Middle frontal gyrus (tissue), 1 donor: ENCODE measurements at regions not wholly inside any gene's neighbourhood (a gene's known extent, or its start where the extent isn't known, plus 50 kb on each side); places are given as distances from the start of the nearest gene placed in this dataset.
"Not testable (repeated sequence)": the region's sequence is repeated elsewhere in the genome, so short reads cannot be mapped to it uniquely, and the experiment has no call there.

Source experiments
- DNase-seq: peaks from one replicate; pipeline ENCODE4 v3.0.0-alpha.2; 2015; ENCODE audit warnings: low spot score; ENCODE audit errors: extremely low spot score

- DNase-seq: no peak
Measured at GRCh38 chr13:48843630-48844380, 131.9 kb upstream of the FNDC3A start.

DNA sequence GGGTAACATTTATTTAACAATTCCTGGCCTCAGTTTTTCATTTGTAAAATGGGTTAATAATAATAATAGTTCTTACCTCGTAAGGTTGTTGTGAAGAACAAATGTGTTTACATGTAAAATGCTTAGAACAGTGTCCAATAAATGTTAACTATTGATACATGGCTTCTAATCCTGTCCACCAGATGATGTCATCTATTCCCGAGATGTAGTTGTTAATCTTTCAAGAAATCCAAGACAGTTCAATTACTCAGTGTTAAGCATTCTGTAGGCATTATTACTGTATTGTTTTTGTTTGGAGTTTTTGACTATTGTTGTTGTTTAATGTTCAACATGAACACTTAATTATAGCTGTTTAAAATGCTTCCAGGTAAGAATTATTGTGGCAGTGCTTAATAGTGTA, 131.0 kb upstream of the FNDC3A start:
- DNase-seq: no peak

DNA sequence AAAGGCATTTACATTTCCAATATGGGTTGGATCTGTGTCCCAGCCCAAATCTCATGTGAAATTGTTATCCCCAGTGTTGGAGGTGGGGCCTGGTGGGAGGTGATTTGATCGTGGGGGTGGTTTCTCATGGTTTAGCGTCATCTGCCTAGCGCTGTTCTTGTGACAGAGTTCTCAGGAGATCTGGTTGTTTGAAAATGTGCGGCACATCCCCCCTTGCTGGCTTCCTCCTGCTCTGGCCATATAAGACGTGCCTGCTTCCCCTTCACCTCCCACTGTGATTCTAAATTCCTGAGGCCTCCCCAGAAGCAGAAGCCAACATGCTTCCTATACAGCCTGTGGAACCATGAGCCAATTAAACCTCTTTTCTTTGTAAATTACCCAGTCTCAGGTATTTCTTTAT, 126.2 kb upstream of the FNDC3A start:
- no peak for DNase-seq

DNA sequence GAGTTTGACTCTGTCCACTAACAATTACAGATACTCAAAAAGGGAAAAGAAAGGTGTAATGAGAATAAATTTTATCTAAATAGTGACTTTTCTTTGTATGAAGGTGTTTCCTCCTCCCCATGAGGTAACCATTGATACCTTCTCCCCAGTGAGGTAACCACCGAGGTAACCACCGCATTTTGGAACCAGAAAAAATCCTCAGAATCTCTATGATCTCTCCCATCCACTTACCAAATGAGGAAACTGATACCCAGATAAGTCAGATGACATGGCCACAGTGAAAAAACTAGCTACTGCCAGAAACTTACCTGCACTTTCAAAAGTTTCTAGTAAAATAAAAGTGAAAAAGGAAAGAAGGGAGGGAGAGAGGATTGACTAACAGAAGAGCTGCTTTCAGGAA, 124.0 kb upstream of the FNDC3A start:
- DNase-seq: no peak

GRCh38 chr13:48852911-48853727, 122.6 kb upstream of the FNDC3A start:
- no peak for DNase-seq

DNA sequence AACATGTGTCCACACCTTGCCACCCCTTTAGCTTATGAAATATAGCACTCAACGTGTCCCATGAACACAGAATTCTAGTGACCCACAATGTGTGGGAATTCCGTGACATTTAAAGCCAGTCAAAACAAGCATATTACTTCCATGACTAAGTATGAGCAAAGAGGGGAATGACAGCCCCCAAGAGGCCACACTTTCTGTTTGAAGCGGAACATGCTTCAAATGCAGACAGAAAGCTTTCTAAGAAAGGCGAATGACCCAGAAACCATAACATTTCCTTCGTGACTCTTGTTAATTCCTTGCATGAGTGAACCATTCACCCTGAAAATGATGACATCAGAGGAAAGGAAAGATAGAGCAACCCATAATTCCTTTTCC, 122.0 kb upstream of the FNDC3A start:
- no peak for DNase-seq

GRCh38 chr13:48857576-48857975, 118.1 kb upstream of the FNDC3A start:
- no peak for DNase-seq

DNA sequence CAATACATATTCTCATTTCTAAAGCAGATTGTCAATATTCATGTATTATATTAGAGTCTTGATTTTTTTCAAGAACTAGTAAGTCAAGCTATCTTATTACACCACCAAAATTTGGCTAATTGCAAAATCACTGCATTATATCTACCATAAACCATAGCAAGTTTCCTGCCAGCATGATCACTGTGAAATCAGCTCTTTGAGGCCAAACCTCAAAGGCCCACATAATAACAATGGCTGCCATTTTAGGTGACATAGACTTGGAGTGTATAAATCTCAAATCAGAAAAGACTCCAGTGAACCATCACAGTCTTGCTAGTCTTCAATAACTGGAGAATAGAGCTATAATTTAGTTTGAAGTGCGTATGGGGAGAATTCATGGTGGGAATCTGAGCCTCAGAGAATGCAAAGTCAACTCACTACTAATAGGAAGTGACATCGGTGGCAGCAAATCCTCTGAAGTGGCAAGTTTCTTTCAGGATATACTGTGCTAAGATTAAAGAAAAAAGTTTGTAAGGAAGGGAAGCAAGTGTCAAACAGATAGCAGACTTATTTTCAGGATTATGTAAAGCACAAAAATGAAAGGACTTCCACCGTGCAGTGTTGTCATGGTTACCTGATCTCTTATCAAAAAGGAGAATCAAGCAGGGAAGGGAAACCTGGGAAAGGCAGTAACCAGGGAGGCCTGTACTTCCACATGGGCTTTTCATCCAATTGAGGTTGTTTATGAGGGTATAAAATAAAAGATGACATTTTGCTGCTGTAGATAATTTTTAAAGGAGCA, 117.4 kb upstream of the FNDC3A start:
- DNase-seq: no peak

- no peak for DNase-seq
Measured at GRCh38 chr13:48859272-48860105, 116.2 kb upstream of the FNDC3A start.

- DNase-seq: no peak
Measured at GRCh38 chr13:48860364-48860763, 115.3 kb upstream of the FNDC3A start.

- no peak for DNase-seq
Measured at GRCh38 chr13:48862572-48862971, 113.1 kb upstream of the FNDC3A start.

DNA sequence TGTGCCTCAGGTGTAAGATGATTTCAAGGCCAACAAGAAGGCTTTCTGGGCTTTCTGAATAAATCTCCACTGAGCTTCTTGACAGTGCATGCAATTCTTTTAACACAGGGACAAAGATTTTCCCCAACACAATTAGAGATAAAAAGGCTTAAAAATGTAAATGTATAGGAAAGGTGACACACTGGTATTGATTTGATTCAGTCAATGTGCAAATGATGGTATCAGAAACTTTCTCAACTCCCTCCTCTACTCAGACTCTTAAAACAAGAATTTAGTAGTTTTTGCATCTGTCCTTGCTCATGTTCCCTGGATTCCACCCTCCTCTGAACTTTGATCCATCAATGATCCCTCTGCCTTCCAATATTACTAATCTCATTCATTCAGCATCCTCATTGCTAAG, 111.6 kb upstream of the FNDC3A start:
- no peak for DNase-seq

DNA sequence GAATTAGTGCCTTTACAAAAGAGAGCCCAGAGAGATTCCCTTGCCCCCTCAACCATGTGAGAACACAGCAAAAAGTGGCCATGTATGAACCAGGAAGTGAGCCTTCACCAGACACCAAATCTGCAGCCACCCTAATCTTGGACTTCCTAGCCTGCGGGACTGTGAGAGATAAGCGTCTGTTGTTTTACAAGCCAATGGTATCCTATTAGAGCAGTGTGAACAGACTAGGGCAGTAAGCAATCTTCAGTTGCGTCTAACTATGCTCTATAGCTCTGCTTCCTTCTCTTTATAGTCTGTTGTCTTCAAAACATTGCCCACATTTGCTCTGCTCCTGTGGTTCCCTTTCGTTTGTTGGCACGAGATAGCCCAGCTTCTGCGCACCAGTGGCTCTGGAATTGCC, 109.5 kb upstream of the FNDC3A start:
- DNase-seq: no peak

DNA sequence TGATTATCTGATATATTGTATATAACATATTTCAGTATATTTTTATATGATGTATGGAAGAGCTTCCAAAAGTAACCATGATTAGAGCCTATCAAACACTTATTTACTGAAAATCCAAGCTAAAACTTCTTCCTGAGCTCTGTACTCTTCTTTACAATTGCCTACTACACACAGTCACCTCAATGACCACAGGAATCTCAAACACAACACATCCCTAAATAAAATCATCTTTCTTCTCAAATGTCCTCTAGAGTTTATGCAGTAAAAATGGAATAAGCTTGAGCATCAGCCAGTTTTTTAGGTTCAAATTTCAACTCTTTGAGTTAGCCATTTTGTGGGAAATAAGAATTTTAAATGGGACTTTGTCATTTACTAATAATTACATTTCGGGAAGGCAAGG, 102.6 kb upstream of the FNDC3A start:
- DNase-seq: no peak

- no peak for DNase-seq
Measured at GRCh38 chr13:48873587-48873986, 102.1 kb upstream of the FNDC3A start.

DNA sequence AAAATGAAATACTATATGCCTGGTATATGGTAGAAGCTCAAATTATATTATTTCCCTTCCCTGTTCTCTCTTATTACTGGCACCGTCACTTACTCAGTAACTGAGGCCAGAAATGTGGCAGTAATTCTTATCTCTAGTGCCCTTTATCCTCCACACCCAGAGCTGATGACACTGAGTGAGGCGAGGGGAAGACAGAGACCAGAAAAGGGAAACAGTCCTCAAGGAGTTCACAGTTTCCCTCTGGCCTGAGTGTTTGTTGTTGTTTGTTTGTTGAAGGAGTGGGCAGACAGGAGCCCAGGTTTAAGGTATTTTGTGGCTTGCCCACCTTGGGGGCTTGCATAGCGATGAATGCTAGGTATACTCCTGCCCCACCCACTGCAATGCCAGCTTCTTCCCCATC, 101.5 kb upstream of the FNDC3A start:
- no peak for DNase-seq

DNA sequence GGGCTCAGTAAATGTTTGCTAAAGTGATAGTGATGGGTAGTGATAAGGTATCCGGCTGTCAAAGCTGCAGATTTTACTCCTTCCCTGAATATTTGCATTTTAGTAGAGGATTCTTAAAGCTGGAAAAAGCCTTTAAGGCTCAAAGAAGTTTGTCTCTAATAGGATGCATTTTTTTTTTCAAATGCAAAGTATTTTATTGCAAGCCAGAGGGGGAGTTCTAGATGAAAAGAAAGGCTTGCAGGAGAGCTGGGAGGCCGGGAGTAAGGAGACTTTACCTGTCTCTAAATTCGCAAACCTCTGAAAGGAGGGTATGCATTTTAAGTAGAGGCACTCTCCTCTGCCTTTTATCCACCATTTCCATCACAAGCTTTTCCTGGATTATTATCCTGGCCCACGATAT, 100.7 kb upstream of the FNDC3A start:
- DNase-seq: no peak

DNA sequence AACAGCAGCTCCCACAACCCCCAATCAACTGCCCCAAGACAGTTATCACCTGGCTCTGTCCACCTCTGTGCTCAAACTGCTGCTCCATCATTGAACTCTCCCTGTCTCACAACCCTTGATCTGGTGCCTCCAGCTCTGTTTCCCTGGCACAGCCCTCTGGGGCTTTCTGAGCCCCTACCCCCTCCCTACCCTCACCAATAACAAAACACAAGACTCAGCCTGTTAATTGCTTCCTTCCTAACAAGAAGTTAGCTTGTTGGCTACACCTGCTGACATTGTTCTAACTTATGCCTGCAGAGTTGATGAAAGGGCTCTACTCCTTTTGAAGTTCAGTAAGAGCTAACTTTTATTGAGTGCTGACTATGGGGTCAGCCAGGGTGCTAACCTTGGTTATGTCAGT, 99.4 kb upstream of the FNDC3A start:
- no peak for DNase-seq

GRCh38 chr13:48879432-48879831, 96.3 kb upstream of the FNDC3A start:
- no peak for DNase-seq

- no peak for DNase-seq
Measured at GRCh38 chr13:48879854-48880253, 95.9 kb upstream of the FNDC3A start.

GRCh38 chr13:48883786-48884185, 91.9 kb upstream of the FNDC3A start:
- DNase-seq: not testable (repeated sequence)
